GM18951 (cell line): ENCODE measurements at regions not wholly inside any gene's neighbourhood (a gene's known extent, or its start where the extent isn't known, plus 50 kb on each side); places are given as distances from the start of the nearest gene placed in this dataset.

Experiments
- POLR2A ChIP-seq: IDR thresholded peaks from 4 replicates; pipeline ENCODE4 v1.6.1; 2011; ENCODE audit warnings: mild to moderate bottlenecking; ENCODE audit not compliant: insufficient read length, insufficient read depth; ENCODE audit errors: extremely low read depth
- in situ Hi-C: fragments of 300-500 bp; cut with MboI; formaldehyde crosslinking; loops from one replicate; pipeline ENCODE4 v1.12.0; 2022; ENCODE audit warnings: low sequenced_read_pairs, mixed read lengths, inconsistent platforms; ENCODE audit not compliant: unreplicated experiment

DNA sequence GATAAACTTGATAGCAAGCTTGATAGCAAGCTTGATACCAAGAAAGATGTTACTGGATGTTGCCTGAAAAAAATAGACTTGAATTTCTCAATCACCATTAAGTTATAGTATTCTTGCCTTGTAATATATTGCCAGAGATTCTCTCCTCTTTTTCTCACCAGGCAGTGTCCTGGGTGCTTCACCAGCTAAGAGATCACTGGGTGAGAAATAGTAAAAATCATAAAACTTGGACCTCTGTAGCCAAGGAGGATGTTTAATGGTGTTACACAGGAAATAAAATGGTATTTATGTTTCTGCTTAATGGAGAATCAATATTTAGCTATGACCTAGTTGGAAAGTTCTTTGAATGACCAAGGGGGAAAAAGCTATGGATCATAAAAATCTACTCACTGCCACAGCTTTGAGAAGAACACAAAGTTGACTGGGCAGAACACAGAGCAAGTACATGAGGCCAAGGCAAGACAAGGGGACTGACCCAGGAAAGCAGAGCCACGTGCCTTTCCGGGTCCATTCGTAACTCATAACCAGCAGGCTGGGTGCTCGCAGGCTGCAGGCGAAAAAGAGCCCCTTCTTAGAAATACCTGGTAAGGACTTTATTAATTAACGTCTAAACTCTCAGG, 129.4 kb upstream of the HNMT start:
- in situ Hi-C loops, result loop anchor here (25.0 kb wide), 2 partner anchors 373 to 1423 kb away; no protein-coding TSS in a partner anchor

DNA sequence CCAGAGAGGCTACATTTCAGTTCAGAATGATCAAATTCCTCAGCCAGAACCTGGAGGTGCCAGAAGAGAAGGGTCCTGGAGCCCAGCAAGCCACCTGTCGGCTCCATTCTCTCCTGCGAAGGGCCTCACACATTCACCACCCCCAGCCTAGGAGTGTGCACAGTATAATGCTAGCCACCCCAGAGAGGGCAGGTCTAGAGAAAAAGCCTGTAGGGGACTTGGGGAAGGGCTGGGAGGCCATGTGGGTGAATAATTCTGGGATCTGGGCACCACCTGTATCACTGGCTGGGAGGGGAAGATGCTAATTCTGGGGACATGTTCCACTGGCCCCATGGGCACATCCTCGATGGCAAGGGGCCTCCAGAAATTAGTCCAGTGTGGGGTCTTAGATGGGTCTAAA, 127.6 kb upstream of the HNMT start:
- in situ Hi-C loops, result loop anchor here (25.0 kb wide), 2 partner anchors 374 to 1424 kb away; no protein-coding TSS in a partner anchor
- TF ChIP-seq POLR2A, result no peak

More for the DNA sequence above, 129.4 kb upstream of the HNMT start:
- TF ChIP-seq POLR2A, result no peak

DNA sequence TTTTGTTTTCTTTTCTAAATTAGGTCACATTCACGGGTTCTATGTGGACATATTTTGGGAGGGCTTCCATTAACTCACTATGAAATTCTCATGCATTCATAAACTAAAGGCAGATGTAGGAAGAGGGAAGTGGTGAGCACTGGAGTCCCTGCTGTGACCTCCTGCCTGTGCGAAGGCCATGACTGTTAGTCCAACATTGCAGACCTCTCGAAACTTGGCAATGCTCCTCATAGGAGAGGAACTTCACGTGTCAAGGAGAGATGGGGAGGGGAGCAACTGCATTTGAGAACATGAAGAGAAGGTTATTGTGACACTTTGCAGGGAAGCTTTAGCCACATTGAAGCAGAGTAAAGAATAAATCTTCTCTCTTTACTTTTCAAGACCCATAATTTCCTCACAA, 126.4 kb upstream of the HNMT start:
- in situ Hi-C loops, result loop anchor here (25.0 kb wide), 2 partner anchors 376 to 1426 kb away; no protein-coding TSS in a partner anchor
- TF ChIP-seq POLR2A, result no peak

DNA sequence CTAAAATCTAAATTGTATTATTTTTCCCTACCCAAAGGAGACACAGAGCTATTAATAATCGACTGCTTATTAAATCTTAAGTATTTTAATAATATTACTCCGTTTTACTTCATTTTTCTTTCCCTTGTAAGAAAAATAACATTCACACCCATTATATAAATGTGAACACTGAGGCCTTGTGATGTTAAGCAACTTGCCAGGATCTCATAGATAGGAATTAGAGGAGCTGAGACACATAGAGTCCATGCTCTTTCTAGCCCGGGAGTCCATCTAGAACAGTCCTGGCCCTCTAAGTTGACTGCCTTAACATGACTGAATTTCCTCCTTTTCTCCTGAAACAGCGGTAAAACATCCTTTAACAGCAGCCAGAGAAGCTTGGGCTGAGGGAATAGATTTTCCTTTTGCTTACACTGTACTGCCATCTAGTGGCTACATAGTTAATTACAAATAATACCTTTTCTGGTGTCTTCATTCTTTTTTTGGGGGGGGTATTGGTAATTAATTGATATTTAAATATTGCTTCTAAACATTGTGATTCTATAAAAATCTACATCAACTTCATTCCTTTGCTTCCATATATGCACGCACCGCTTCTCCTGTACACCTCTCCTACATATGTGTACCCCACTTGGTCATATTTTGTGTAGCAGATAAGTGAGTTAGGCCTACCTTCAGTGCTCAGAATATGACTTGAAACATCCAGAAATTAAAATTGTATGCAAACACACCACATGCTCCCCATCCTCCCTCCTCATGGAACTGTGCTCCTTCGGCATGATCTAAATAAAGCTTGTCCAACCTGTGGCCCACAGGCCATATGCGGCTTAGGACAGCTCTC, 125.8 kb upstream of the HNMT start:
- in situ Hi-C loops, result loop anchor here (25.0 kb wide), 2 partner anchors 376 to 1426 kb away; no protein-coding TSS in a partner anchor
- no peak for TF ChIP-seq POLR2A

DNA sequence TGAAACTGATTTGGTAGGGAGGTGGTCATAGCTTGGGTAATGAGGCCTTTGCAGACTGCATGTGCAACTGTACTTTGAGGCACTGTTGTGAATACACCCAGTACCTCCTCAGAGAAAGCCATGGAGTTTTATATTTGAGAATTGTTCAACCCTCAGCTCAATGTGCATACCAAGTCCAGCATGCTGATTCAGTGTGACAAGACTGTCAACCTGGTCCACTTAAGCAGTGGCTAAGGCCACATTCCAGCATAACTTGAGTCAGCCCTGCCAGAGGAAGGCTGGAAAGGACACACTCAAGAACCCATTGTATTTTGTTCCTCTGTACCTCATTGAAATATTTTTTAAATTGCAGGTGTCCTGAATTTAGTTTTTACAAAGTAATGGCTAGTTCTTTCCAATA, 121.8 kb upstream of the HNMT start:
- in situ Hi-C loops, result loop anchor here (25.0 kb wide), 2 partner anchors 380 to 1430 kb away; no protein-coding TSS in a partner anchor
- TF ChIP-seq POLR2A, result no peak

DNA sequence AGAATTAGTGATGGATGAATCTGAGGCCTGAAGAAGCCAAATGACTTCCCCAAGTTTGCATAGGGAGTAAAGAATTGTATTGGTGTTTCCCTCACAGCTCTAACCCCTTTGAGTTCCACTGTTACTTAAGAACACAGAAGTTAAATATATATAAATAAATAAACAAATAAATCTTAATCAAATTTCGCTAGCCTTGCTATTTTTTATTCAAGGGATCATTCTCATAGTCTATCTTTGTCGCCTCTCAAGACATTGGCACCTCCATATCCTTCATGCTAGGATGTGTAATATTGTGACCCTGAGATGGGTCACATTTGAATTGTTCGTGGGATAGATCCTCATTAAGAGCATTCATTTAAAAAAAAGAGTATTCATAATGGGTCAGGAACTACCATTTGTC, 121.3 kb upstream of the HNMT start:
- in situ Hi-C loops, result loop anchor here (25.0 kb wide), 2 partner anchors 381 to 1431 kb away; no protein-coding TSS in a partner anchor
- no peak for TF ChIP-seq POLR2A

GRCh38 chr2:137845422-137845821, 118.9 kb upstream of the HNMT start:
- in situ Hi-C loops, result loop anchor here (25.0 kb wide), 2 partner anchors 383 to 1433 kb away; no protein-coding TSS in a partner anchor
- no peak for TF ChIP-seq POLR2A

DNA sequence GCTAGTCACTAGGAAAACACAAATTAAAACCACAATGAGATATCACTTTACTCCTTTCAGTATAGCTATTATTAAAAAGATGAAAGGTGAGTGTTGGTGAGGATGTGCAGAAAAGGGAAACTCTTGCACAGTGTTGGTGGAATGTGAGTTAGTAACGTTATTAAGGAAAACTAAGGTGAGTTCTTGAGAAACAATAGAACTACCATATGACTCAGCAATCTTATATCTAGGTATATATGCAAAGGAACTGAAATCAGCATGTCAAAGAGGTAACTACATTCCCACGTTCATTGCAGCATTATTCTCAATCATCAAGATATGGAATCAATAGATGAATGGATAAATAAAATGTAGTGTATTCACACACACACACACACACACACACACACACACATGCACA, 117.3 kb upstream of the HNMT start:
- in situ Hi-C loops, result loop anchor here (25.0 kb wide), 2 partner anchors 385 to 1435 kb away; no protein-coding TSS in a partner anchor
- no peak for TF ChIP-seq POLR2A

DNA sequence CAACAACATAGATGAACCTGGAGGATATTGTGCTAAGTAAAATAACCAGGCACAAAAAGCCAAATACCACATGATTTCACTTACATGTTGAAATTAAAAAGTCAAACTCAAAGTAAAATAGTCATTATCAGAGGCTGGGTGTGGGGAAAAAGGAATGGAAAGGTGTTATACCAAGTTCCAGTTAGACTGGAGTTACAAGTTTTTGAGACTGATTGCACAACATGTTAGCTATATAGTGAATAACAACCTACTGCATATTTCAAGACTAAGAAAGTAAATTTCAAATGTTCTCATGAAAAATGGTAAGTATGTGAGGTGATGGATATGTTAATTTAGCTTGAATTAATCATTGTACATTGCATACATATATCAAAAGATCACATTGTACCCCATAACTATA, 116.8 kb upstream of the HNMT start:
- in situ Hi-C loops, result loop anchor here (25.0 kb wide), 2 partner anchors 385 to 1435 kb away; no protein-coding TSS in a partner anchor
- TF ChIP-seq POLR2A, result no peak

DNA sequence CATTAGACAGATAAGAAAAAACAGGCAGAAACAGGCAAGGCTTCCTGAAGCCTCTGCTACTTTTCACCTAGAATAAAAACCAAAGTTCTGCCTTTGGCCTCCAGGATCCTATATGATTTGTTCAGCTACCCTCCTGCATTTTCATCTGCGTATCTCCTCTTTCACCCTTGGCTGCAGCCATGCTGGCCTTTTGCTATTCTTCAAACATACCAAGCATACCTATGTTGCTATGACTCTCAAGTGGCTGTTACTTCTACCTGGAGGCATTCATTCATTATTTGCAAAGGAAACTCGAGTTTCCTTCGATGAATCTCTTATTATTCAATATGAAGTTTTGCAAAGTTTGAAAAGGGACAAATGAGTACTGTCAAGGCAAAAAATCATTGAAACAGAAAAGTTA, 106.4 kb upstream of the HNMT start:
- TF ChIP-seq POLR2A, result no peak
- in situ Hi-C loops, result no loop called here

- in situ Hi-C loops, result no loop called here
- TF ChIP-seq POLR2A, result no peak
Observed at GRCh38 chr2:137862651-137863050, 101.6 kb upstream of the HNMT start.

DNA sequence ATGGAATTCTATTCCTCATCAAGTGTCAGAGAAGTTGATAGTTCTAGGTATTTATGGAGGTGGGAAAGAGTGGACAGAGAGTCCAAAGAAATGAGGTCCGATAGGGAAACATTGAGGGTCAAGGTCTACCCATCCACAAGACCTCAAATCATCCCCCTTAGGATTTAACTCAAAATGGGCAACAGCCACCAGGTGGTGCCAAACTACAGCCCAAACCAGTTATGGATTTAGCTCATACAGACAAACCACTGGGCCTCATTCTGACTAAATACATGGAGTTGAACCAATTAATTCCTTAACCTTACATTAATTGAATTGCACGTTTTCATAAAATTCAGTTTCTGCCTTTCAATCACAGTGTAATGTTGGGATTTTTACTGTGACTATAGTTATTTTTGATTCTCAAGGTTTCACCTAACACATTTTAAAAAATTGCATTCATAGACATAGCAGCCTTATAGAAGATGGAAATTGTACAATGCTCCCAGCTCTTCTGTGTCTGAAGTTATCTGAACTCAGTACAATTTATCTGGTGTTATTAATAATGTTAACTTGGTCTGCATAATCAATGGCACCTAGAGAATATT, 98.2 kb upstream of the HNMT start:
- no peak for TF ChIP-seq POLR2A
- in situ Hi-C loops, result no loop called here

DNA sequence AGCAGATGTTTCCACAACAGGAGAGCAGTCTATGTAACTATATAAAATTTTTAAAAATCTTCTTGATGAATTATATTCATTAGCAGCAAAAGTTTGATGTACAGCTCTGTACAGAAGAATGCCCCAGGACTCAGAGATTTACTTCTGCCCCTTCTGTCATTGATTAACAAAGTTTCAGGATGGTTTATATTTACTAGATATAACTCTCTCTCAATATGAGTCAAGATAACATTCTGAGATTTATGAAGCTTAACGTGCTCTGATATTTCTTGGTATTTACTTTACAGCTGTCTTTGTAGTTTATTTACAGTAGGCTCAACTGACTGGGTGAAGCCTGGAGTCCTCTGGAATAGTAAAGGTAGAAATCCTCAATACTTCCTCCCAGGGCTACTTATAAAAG, 93.6 kb upstream of the HNMT start:
- TF ChIP-seq POLR2A, result no peak
- in situ Hi-C loops, result no loop called here
